Loucy (cell line): ENCODE measurements at regions not wholly inside any gene's neighbourhood (a gene's known extent, or its start where the extent isn't known, plus 50 kb on each side); places are given as distances from the start of the nearest gene placed in this dataset.

Experiments used
- H2AFZ ChIP-seq: fragments of 200-600 bp; sonication (generic); 2 replicates; pipeline ENCODE4 v1.6.0; 2016; ENCODE audit warnings: antibody characterized with exemption, mild to moderate bottlenecking, low read length, moderate library complexity
- H3F3A ChIP-seq: fragments of 200-600 bp; 2 replicates; pipeline ENCODE4 v1.6.0; 2016; ENCODE audit warnings: antibody characterized with exemption, low read depth, mild to moderate bottlenecking
- H3K27me3 ChIP-seq: fragments of 200-600 bp; sonication (generic); 2 replicates; pipeline ENCODE4 v1.6.1; 2014; ENCODE audit warnings: low read length, mild to moderate bottlenecking; ENCODE audit not compliant: insufficient read depth, poor library complexity, severe bottlenecking
- H3K36me3 ChIP-seq: fragments of 200-600 bp; sonication (generic); 2 replicates; pipeline ENCODE4 v1.6.1; 2016; ENCODE audit warnings: low read length; ENCODE audit not compliant: insufficient read depth
- H3K4me1 ChIP-seq: fragments of 200-600 bp; sonication (generic); 2 replicates; pipeline ENCODE4 v1.5.1; 2014; ENCODE audit warnings: low read length, mild to moderate bottlenecking; ENCODE audit not compliant: insufficient read depth, poor library complexity, severe bottlenecking
- H3K4me2 ChIP-seq: fragments of 200-600 bp; sonication (generic); 2 replicates; pipeline ENCODE4 v1.6.0; 2014; ENCODE audit warnings: antibody characterized with exemption, low read length, low read depth, mild to moderate bottlenecking; ENCODE audit not compliant: poor library complexity, severe bottlenecking
- H3K4me3 ChIP-seq: fragments of 200-600 bp; sonication (generic); 2 replicates; pipeline ENCODE4 v1.5.1; 2014; ENCODE audit warnings: low read length, mild to moderate bottlenecking, mixed read lengths; ENCODE audit not compliant: poor library complexity, severe bottlenecking
- H3K79me2 ChIP-seq: fragments of 200-600 bp; sonication (generic); 2 replicates; pipeline ENCODE4 v1.6.1; 2014; ENCODE audit warnings: low read length; ENCODE audit not compliant: insufficient read depth
- H3K9ac ChIP-seq: fragments of 200-600 bp; sonication (generic); 2 replicates; pipeline ENCODE4 v1.6.0; 2014; ENCODE audit warnings: mild to moderate bottlenecking, low read depth, low read length, moderate library complexity; ENCODE audit not compliant: poor library complexity, severe bottlenecking
- H3K9me2 ChIP-seq: fragments of 200-600 bp; sonication (generic); replicated peaks from 2 replicates; pipeline ENCODE4 v1.6.1; 2016; ENCODE audit warnings: low read depth, low read length, mixed read lengths
- H3K9me3 ChIP-seq: fragments of 200-600 bp; sonication (generic); 2 replicates; pipeline ENCODE4 v1.6.1; 2014; ENCODE audit warnings: mild to moderate bottlenecking, antibody characterized with exemption, low read length, low read depth; ENCODE audit not compliant: insufficient read depth
- H4K20me1 ChIP-seq: fragments of 200-600 bp; sonication (generic); 2 replicates; pipeline ENCODE4 v1.6.0; 2014; ENCODE audit warnings: antibody characterized with exemption, low read length, mild to moderate bottlenecking; ENCODE audit not compliant: insufficient read depth, poor library complexity, severe bottlenecking
- EZH2phosphoT487 ChIP-seq: fragments of 200-600 bp; IDR thresholded peaks from 2 replicates; pipeline ENCODE4 v1.6.1; 2018; ENCODE audit warnings: antibody characterized with exemption, mild to moderate bottlenecking, moderate library complexity, borderline replicate concordance
- TF ChIP-seq, protein P1 (sequence below): fragments of 200-600 bp; sonication (generic); conservative IDR thresholded peaks from 2 replicates; pipeline ENCODE4 v1.5.1; 2014; ENCODE audit warnings: mild to moderate bottlenecking, antibody characterized with exemption, low read length

DNA sequence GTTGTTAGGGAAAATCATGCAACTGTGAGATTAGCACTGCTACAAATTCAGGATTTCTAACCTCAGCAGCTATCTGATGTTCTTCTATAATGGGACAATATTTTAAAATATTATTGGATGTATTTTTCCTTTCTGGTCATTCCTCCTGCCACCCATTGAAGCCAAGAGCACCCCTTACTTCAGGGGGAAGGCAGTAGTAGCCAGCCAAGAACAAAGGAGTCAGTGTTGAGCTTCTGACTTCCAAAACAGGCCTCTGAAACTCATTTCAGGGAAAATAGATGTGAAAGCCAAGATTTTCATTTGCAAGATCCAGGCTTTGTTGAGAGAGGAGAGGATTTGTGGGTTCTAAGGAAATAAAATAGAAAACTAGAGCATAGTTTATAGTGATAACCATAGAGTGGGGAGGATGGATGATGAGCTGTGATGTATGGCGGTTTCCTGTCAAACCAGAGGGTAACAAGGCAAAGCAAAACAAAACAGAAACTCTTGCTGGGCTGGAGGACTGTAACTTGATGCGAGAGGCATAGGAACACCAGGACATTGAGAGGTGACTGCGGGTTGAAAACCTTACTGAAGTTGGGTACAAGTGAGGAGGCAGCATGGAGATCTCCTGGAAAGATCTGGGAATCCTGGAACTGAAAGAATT is 173.7 kb upstream of the LEF1 start:
- Histone ChIP-seq H3K9me3 (no peaks in the 10 kb centered on the region), H3K9me2 (no peaks in the 10 kb centered on the region), H3K4me2 (peak overlapping the region; percentile 55), H3K36me3 (no peaks in the 10 kb centered on the region), H3K9ac (no peak overlapping the region), H3K79me2 (no peaks in the 10 kb centered on the region), H2AFZ (peak overlapping the region; percentile 56), H3K4me3 (no peak overlapping the region), H3K27me3 (no peaks in the 10 kb centered on the region), H3K4me1 (peaks cover 66% of the 10 kb centered on the region), H4K20me1 (no peaks in the 10 kb centered on the region), H3F3A (no peaks in the 10 kb centered on the region)
- TF ChIP-seq, protein P1, sequence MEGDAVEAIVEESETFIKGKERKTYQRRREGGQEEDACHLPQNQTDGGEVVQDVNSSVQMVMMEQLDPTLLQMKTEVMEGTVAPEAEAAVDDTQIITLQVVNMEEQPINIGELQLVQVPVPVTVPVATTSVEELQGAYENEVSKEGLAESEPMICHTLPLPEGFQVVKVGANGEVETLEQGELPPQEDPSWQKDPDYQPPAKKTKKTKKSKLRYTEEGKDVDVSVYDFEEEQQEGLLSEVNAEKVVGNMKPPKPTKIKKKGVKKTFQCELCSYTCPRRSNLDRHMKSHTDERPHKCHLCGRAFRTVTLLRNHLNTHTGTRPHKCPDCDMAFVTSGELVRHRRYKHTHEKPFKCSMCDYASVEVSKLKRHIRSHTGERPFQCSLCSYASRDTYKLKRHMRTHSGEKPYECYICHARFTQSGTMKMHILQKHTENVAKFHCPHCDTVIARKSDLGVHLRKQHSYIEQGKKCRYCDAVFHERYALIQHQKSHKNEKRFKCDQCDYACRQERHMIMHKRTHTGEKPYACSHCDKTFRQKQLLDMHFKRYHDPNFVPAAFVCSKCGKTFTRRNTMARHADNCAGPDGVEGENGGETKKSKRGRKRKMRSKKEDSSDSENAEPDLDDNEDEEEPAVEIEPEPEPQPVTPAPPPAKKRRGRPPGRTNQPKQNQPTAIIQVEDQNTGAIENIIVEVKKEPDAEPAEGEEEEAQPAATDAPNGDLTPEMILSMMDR = peak; percentile 43
- TF ChIP-seq EZH2phosphoT487 = no peak

DNA sequence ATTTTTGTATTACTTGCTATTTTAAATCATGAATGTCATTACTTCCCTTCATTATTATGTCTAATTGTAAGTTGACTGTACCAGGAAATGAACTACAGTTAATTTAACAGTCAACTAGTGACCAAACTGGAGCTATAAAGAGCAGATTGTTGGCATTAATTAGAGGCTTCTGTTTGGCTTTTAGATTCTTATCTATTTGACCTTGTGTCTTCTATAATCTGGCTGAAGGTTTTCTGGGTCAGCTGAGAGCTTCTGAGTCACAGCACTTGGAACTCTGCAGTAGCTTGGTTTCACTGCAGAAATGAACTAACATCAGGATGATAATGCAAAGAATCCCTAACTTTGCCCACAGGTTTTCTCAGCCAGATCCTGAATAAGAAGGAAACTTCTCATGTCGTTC is 169.2 kb upstream of the LEF1 start:
- Histone ChIP-seq H3K9ac (peak overlapping the region; percentile 16), H3K36me3 (no peaks in the 10 kb centered on the region), H3K9me2 (no peaks in the 10 kb centered on the region), H2AFZ (no peak overlapping the region), H3K4me1 (peaks cover 74% of the 10 kb centered on the region), H3K79me2 (no peaks in the 10 kb centered on the region), H3K27me3 (no peaks in the 10 kb centered on the region), H4K20me1 (no peaks in the 10 kb centered on the region), H3K4me3 (peak overlapping the region; percentile 16), H3K9me3 (no peaks in the 10 kb centered on the region), H3F3A (no peaks in the 10 kb centered on the region), H3K4me2 (peak overlapping the region; percentile 51)
- TF ChIP-seq, protein P1 = no peak
- TF ChIP-seq EZH2phosphoT487 = no peak

DNA sequence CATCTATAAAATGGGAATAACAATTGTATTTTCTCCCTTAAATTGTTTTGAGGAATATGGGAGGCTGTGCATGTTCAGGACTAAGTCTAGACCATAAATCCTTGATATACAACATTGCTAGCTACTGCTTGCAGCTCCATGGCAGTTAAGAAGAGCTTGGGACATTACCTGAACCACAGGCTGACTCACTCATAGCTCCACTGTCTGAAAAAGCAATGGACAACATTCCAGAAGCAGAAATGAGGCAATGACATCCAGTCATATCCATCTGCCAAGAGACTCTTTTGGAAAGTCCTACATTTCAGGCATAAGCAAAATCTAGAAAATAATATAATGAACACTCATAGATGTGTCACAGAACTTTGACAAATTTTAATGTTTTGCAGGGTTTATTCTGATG is 167.3 kb upstream of the LEF1 start:
- no peaks in the 10 kb centered on the region for H4K20me1 ChIP-seq
- no peaks in the 10 kb centered on the region for H3K9me3 ChIP-seq
- TF ChIP-seq, protein P1 = no peak
- TF ChIP-seq EZH2phosphoT487 = no peak
- no peaks in the 10 kb centered on the region for H3F3A ChIP-seq
- H2AFZ ChIP-seq = no peak overlapping the region
- no peak overlapping the region for H3K4me2 ChIP-seq
- no peaks in the 10 kb centered on the region for H3K36me3 ChIP-seq
- H3K4me1 ChIP-seq = peaks cover 77% of the 10 kb centered on the region
- H3K4me3 ChIP-seq = no peak overlapping the region
- no peak overlapping the region for H3K9ac ChIP-seq
- H3K27me3 ChIP-seq = no peaks in the 10 kb centered on the region
- H3K9me2 ChIP-seq = no peaks in the 10 kb centered on the region
- no peaks in the 10 kb centered on the region for H3K79me2 ChIP-seq
